HL-60 (cell line): ENCODE measurements at regions not wholly inside any gene's neighbourhood (a gene's known extent, or its start where the extent isn't known, plus 50 kb on each side); places are given as distances from the start of the nearest gene placed in this dataset.
"Not testable (repeated sequence)": the region's sequence is repeated elsewhere in the genome, so short reads cannot be mapped to it uniquely, and the experiment has no call there.

Experiments
- CTCF ChIP-seq: IDR thresholded peaks from one replicate; pipeline ENCODE4 v1.5.1; 2011; ENCODE audit warnings: low read length, control low read depth, inconsistent platforms; ENCODE audit not compliant: insufficient read depth
- POLR2AphosphoS5 ChIP-seq: IDR thresholded peaks from 2 replicates; pipeline ENCODE4 v1.6.1; 2012; ENCODE audit warnings: low read depth
- REST ChIP-seq: IDR thresholded peaks from 2 replicates; pipeline ENCODE4 v1.6.1; 2012; ENCODE audit warnings: low read depth; ENCODE audit not compliant: insufficient replicate concordance
- SPI1 ChIP-seq: IDR thresholded peaks from 2 replicates; pipeline ENCODE4 v1.6.1; 2012; ENCODE audit warnings: low read depth, mild to moderate bottlenecking, borderline replicate concordance

- not testable (repeated sequence) for TF ChIP-seq CTCF, POLR2AphosphoS5, REST, SPI1
Observed at GRCh38 chr6:57975127-57975526, 657.7 kb downstream of the PRIM2 start.
